GM23338 (cell line): ENCODE measurements at regions not wholly inside any gene's neighbourhood (a gene's known extent, or its start where the extent isn't known, plus 50 kb on each side); places are given as distances from the start of the nearest gene placed in this dataset.

Experiments used
- ATAC-seq: fragments of 200-7000 bp; cut with Tn5 transposase; 3 replicates; pipeline ENCODE4 v1.9.1; 2020
- DNase-seq: peaks from one replicate; pipeline ENCODE4 v3.0.0-alpha.2; 2015; ENCODE audit warnings: low spot score
- H2AFZ ChIP-seq: fragments of 200-600 bp; sonication (generic); 2 replicates; pipeline ENCODE4 v1.8.0; 2016; ENCODE audit warnings: antibody characterized with exemption, mild to moderate bottlenecking, moderate library complexity
- H3F3A ChIP-seq: fragments of 200-600 bp; sonication (generic); replicated peaks from 2 replicates; pipeline ENCODE4 v1.8.0; 2017; ENCODE audit warnings: antibody characterized with exemption, mixed run types, low read depth
- H3K27ac ChIP-seq: fragments of 200-600 bp; sonication (generic); 2 replicates; pipeline ENCODE4 v1.6.1; 2016; ENCODE audit warnings: low read depth
- H3K27me3 ChIP-seq: fragments of 200-600 bp; sonication (generic); 2 replicates; pipeline ENCODE4 v1.8.0; 2016; ENCODE audit warnings: mild to moderate bottlenecking, mixed run types, moderate library complexity; ENCODE audit not compliant: insufficient read depth
- H3K36me3 ChIP-seq: fragments of 200-600 bp; sonication (generic); 2 replicates; pipeline ENCODE4 v1.8.0; 2016; ENCODE audit warnings: mild to moderate bottlenecking; ENCODE audit not compliant: insufficient read depth
- H3K4me1 ChIP-seq: fragments of 200-600 bp; sonication (generic); 2 replicates; pipeline ENCODE4 v1.8.0; 2016; ENCODE audit warnings: mild to moderate bottlenecking, moderate library complexity; ENCODE audit not compliant: insufficient read depth
- H3K4me2 ChIP-seq: fragments of 200-600 bp; sonication (generic); 2 replicates; pipeline ENCODE4 v1.7.1; 2017; ENCODE audit warnings: mixed run types
- H3K4me3 ChIP-seq: fragments of 200-600 bp; sonication (generic); 2 replicates; pipeline ENCODE4 v1.6.1; 2016; ENCODE audit warnings: mixed run types
- H3K79me2 ChIP-seq: fragments of 200-600 bp; sonication (generic); replicated peaks from 2 replicates; pipeline ENCODE4 v1.8.0; 2017; ENCODE audit warnings: mild to moderate bottlenecking; ENCODE audit not compliant: insufficient read depth
- H3K9me2 ChIP-seq: fragments of 200-600 bp; sonication (generic); 2 replicates; pipeline ENCODE4 v1.8.0; 2017; ENCODE audit not compliant: insufficient read depth
- H4K20me1 ChIP-seq: fragments of 200-600 bp; sonication (generic); replicated peaks from 2 replicates; pipeline ENCODE4 v1.8.0; 2017; ENCODE audit warnings: mild to moderate bottlenecking; ENCODE audit not compliant: insufficient read depth
- H3K27ac Mint-ChIP-seq: 2 replicates; pipeline ENCODE4 v1.8.0; 2020; ENCODE audit warnings: inconsistent platforms, mild to moderate bottlenecking, moderate library complexity, mixed read lengths
- H3K27me3 Mint-ChIP-seq: 3 replicates; pipeline ENCODE4 v1.8.0; 2022; ENCODE audit warnings: low read depth, mild to moderate bottlenecking, moderate library complexity, mixed read lengths, inconsistent platforms; ENCODE audit not compliant: insufficient read depth, poor library complexity
- H3K36me3 Mint-ChIP-seq: 3 replicates; pipeline ENCODE4 v1.8.0; 2021; ENCODE audit warnings: low read depth, mild to moderate bottlenecking, inconsistent platforms, moderate library complexity, mixed read lengths
- H3K4me1 Mint-ChIP-seq: 3 replicates; pipeline ENCODE4 v1.8.0; 2020; ENCODE audit warnings: mild to moderate bottlenecking, inconsistent platforms, mixed read lengths
- H3K4me3 Mint-ChIP-seq: 3 replicates; pipeline ENCODE4 v1.8.0; 2021; ENCODE audit warnings: moderate library complexity, mild to moderate bottlenecking, inconsistent platforms, mixed read lengths
- H3K9me3 Mint-ChIP-seq: 3 replicates; pipeline ENCODE4 v1.8.0; 2020; ENCODE audit warnings: moderate library complexity, mild to moderate bottlenecking, inconsistent platforms, mixed read lengths
- CTCF ChIP-seq, 2 experiments: fragments of 200-600 bp in 1 of 2; sonication (generic) in 1 of 2; conservative IDR thresholded peaks; 2 replicates each; pipeline versions ENCODE4 v1.5.1 to v1.6.1; 2016 to 2017; ENCODE audit warnings: antibody characterized with exemption in 2 of 2, low read depth in 2 of 2, mild to moderate bottlenecking in 2 of 2, moderate library complexity in 1 of 2
- ETS1 ChIP-seq: IDR thresholded peaks from 2 replicates; pipeline ENCODE4 v1.6.1; 2016; ENCODE audit warnings: antibody characterized with exemption
- EZH2phosphoT487 ChIP-seq: fragments of 200-600 bp; sonication (generic); IDR thresholded peaks from one replicate; pipeline ENCODE4 v1.8.1; 2018; ENCODE audit warnings: antibody characterized with exemption; ENCODE audit not compliant: unreplicated experiment
- JUNB ChIP-seq: IDR thresholded peaks from one replicate; pipeline ENCODE4 v1.6.1; 2016; ENCODE audit warnings: antibody characterized with exemption; ENCODE audit not compliant: unreplicated experiment
- NANOG ChIP-seq: IDR thresholded peaks from 2 replicates; pipeline ENCODE4 v1.6.1; 2016; ENCODE audit warnings: antibody characterized with exemption, borderline replicate concordance
- POLR2AphosphoS5 ChIP-seq: IDR thresholded peaks from 2 replicates; pipeline ENCODE4 v1.6.1; 2016; ENCODE audit warnings: antibody characterized with exemption, low read depth
- REST ChIP-seq: IDR thresholded peaks from one replicate; pipeline ENCODE4 v1.6.1; 2018; ENCODE audit warnings: antibody characterized with exemption; ENCODE audit not compliant: unreplicated experiment
- STAT1 ChIP-seq: IDR thresholded peaks from one replicate; pipeline ENCODE4 v1.6.1; 2016; ENCODE audit warnings: antibody characterized with exemption; ENCODE audit not compliant: unreplicated experiment
- ZNF114 ChIP-seq: fragments of 250-450 bp; sonication (Bioruptor Pico); IDR thresholded peaks from 2 replicates; pipeline ENCODE4 v1.5.0; 2020; ENCODE audit warnings: mild to moderate bottlenecking, moderate library complexity
- ZNF331 ChIP-seq: fragments of 250-450 bp; sonication (Bioruptor Pico); IDR thresholded peaks from 2 replicates; pipeline ENCODE4 v1.5.0; 2020; ENCODE audit warnings: low read depth, mild to moderate bottlenecking, moderate library complexity
- ZNF462 ChIP-seq: fragments of 250-450 bp; sonication (Bioruptor Pico); IDR thresholded peaks from 2 replicates; pipeline ENCODE4 v1.5.0; 2020; ENCODE audit warnings: mild to moderate bottlenecking, moderate library complexity

GRCh38 chr6:99850841-99851240, 143.2 kb downstream of the MCHR2 start (continued):
- TF ChIP-seq CTCF (conservative IDR thresholded peaks at IDR 0.05; ENCODE audit: low read depth in 2 of 2) (no peak), NANOG (no peak), STAT1 (no peak), ZNF331 (no peak)

- Histone ChIP-seq H2AFZ (no peak overlapping the region), H3K79me2 (no peaks in the 10 kb centered on the region), H3K4me3 (no peak overlapping the region), H3K36me3 (no peaks in the 10 kb centered on the region), H4K20me1 (no peaks in the 10 kb centered on the region), H3K9me2 (no peaks in the 10 kb centered on the region), H3K4me2 (no peak overlapping the region), H3F3A (no peaks in the 10 kb centered on the region), H3K27me3 (peaks cover 7% of the 10 kb centered on the region), H3K4me1 (0 out of 2 replicates have a peak, but pooled peaks cover 5% of the 10 kb centered on the region), H3K27ac (no peak overlapping the region)
- Mint-ChIP-seq H3K4me3 (no peak overlapping the region), H3K27me3 (peaks cover 2% of the 10 kb centered on the region), H3K4me1 (peaks cover 7% of the 10 kb centered on the region), H3K27ac (no peak overlapping the region), H3K36me3 (no peaks in the 10 kb centered on the region), H3K9me3 (no peaks in the 10 kb centered on the region)
- DNase-seq (no peak), ATAC-seq (no peak)
- no peak for TF ChIP-seq EZH2phosphoT487
- TF ChIP-seq JUNB = no peak
- no peak for TF ChIP-seq ETS1
- no peak for TF ChIP-seq REST
- no peak for TF ChIP-seq POLR2AphosphoS5
- TF ChIP-seq ZNF114 = no peak
- TF ChIP-seq ZNF462 (CRISPR knock-in tag) = no peak
- TF ChIP-seq ZNF331 = no peak
- TF ChIP-seq CTCF (conservative IDR thresholded peaks at IDR 0.05; ENCODE audit: low read depth in 2 of 2) = no peak
- TF ChIP-seq NANOG = no peak
These were observed 142.0 kb downstream of the MCHR2 start for GRCh38 chr6:99852031-99852430.
